ENCODE measurements at regions not wholly inside any gene's neighbourhood (a gene's known extent, or its start where the extent isn't known, plus 50 kb on each side); places are given as distances from the start of the nearest gene placed in this dataset.

GRCh38 chr7:41774966-41775365 lies 72.1 kb upstream of the INHBA start:
- no peaks in the 10 kb centered on the region for H3K36me3 ChIP-seq (ENCODE audit: control insufficient read depth in 3 of 3, insufficient read depth in 2 of 3, low read depth in 1 of 3, low read length in 3 of 3)
- no peaks in the 10 kb centered on the region for H3K4me1 ChIP-seq (ENCODE audit: control insufficient read depth in 3 of 3, insufficient read depth in 2 of 3, low read depth in 1 of 3, low read length in 2 of 3)
- no peaks in the 10 kb centered on the region for H3K27me3 ChIP-seq (ENCODE audit: control insufficient read depth in 3 of 3, insufficient read depth in 3 of 3, low read length in 3 of 3)
- no peak overlapping the region for H3K27ac ChIP-seq (ENCODE audit: low read depth in 1 of 3, low read length in 2 of 3)
- no peak overlapping the region for H3K4me3 ChIP-seq (ENCODE audit: low read depth in 1 of 3, low read length in 3 of 3)
- FAIRE-seq (no peak), DNase-seq (no peak)
- no peaks in the 10 kb centered on the region for H3K9me3 ChIP-seq (ENCODE audit: control insufficient read depth in 2 of 2, insufficient read depth in 1 of 2, low read depth in 1 of 2, low read length in 1 of 2)
- 86 to 92% (median 88%) methylated on average over 11 of the region's 11 CpGs for WGBS, 3 donors

- 73 to 87% (median 78%) methylated on average over 4 of the region's 4 CpGs for WGBS, 3 donors
- no peaks in the 10 kb centered on the region for H3K36me3 ChIP-seq (ENCODE audit: control insufficient read depth in 3 of 3, insufficient read depth in 2 of 3, low read depth in 1 of 3, low read length in 3 of 3)
- no peak for FAIRE-seq
These were observed 70.9 kb upstream of the INHBA start for GRCh38 chr7:41773756-41774155.

GRCh38 chr7:41771717-41772116 lies 68.8 kb upstream of the INHBA start:
- no peak for FAIRE-seq
- Histone ChIP-seq H3K9me3 (ENCODE audit: control insufficient read depth in 2 of 2, insufficient read depth in 1 of 2, low read depth in 1 of 2, low read length in 1 of 2) (no peaks in the 10 kb centered on the region), H3K27me3 (ENCODE audit: control insufficient read depth in 3 of 3, insufficient read depth in 3 of 3, low read length in 3 of 3) (no peaks in the 10 kb centered on the region), H3K4me3 (ENCODE audit: low read depth in 1 of 3, low read length in 3 of 3) (no peak overlapping the region), H3K36me3 (ENCODE audit: control insufficient read depth in 3 of 3, insufficient read depth in 2 of 3, low read depth in 1 of 3, low read length in 3 of 3) (no peaks in the 10 kb centered on the region), H3K4me1 (ENCODE audit: control insufficient read depth in 3 of 3, insufficient read depth in 2 of 3, low read depth in 1 of 3, low read length in 2 of 3) (no peaks in the 10 kb centered on the region), H3K27ac (ENCODE audit: low read depth in 1 of 3, low read length in 2 of 3) (no peak overlapping the region)
- 53 to 67% (median 60%) methylated on average over 6 of the region's 6 CpGs for WGBS, 3 donors
- DNase-seq: no peak

More at GRCh38 chr7:41773756-41774155, 70.9 kb upstream of the INHBA start:
- no peaks in the 10 kb centered on the region for H3K9me3 ChIP-seq (ENCODE audit: control insufficient read depth in 2 of 2, insufficient read depth in 1 of 2, low read depth in 1 of 2, low read length in 1 of 2)
- no peak for DNase-seq
- no peak overlapping the region for H3K27ac ChIP-seq (ENCODE audit: low read depth in 1 of 3, low read length in 2 of 3)
- H3K4me1 ChIP-seq (ENCODE audit: control insufficient read depth in 3 of 3, insufficient read depth in 2 of 3, low read depth in 1 of 3, low read length in 2 of 3): no peaks in the 10 kb centered on the region
- H3K4me3 ChIP-seq (ENCODE audit: low read depth in 1 of 3, low read length in 3 of 3): no peak overlapping the region
- H3K27me3 ChIP-seq (ENCODE audit: control insufficient read depth in 3 of 3, insufficient read depth in 3 of 3, low read length in 3 of 3): no peaks in the 10 kb centered on the region

- DNase-seq (no peak), FAIRE-seq (no peak)
- Histone ChIP-seq H3K27ac (ENCODE audit: low read depth in 1 of 3, low read length in 2 of 3) (no peak overlapping the region), H3K9me3 (ENCODE audit: control insufficient read depth in 2 of 2, insufficient read depth in 1 of 2, low read depth in 1 of 2, low read length in 1 of 2) (peaks cover 0 to 1% of the 10 kb centered on the region in 2 donors), H3K36me3 (ENCODE audit: control insufficient read depth in 3 of 3, insufficient read depth in 2 of 3, low read depth in 1 of 3, low read length in 3 of 3) (no peaks in the 10 kb centered on the region), H3K4me1 (ENCODE audit: control insufficient read depth in 3 of 3, insufficient read depth in 2 of 3, low read depth in 1 of 3, low read length in 2 of 3) (no peaks in the 10 kb centered on the region), H3K27me3 (ENCODE audit: control insufficient read depth in 3 of 3, insufficient read depth in 3 of 3, low read length in 3 of 3) (no peaks in the 10 kb centered on the region), H3K4me3 (ENCODE audit: low read depth in 1 of 3, low read length in 3 of 3) (no peak overlapping the region)
- 76 to 85% (median 76%) methylated on average over 4 of the region's 4 CpGs for WGBS, 3 donors
These were observed 66.3 kb upstream of the INHBA start for GRCh38 chr7:41769162-41769561.

- Histone ChIP-seq H3K4me3 (ENCODE audit: low read depth in 1 of 3, low read length in 3 of 3) (no peak overlapping the region), H3K27me3 (ENCODE audit: control insufficient read depth in 3 of 3, insufficient read depth in 3 of 3, low read length in 3 of 3) (no peaks in the 10 kb centered on the region), H3K9me3 (ENCODE audit: control insufficient read depth in 2 of 2, insufficient read depth in 1 of 2, low read depth in 1 of 2, low read length in 1 of 2) (peaks cover 0 to 16% of the 10 kb centered on the region in 2 donors), H3K27ac (ENCODE audit: low read depth in 1 of 3, low read length in 2 of 3) (no peak overlapping the region), H3K36me3 (ENCODE audit: control insufficient read depth in 3 of 3, insufficient read depth in 2 of 3, low read depth in 1 of 3, low read length in 3 of 3) (no peaks in the 10 kb centered on the region), H3K4me1 (ENCODE audit: control insufficient read depth in 3 of 3, insufficient read depth in 2 of 3, low read depth in 1 of 3, low read length in 2 of 3) (no peaks in the 10 kb centered on the region)
- DNase-seq (no peak), FAIRE-seq (no peak)
- WGBS, 3 donors: 76 to 88% (median 82%) methylated on average over 4 of the region's 4 CpGs
These were observed 60.7 kb upstream of the INHBA start for GRCh38 chr7:41763626-41764025.

- no peak overlapping the region for H3K4me3 ChIP-seq (ENCODE audit: low read depth in 1 of 3, low read length in 3 of 3)
- no peaks in the 10 kb centered on the region for H3K27me3 ChIP-seq (ENCODE audit: control insufficient read depth in 3 of 3, insufficient read depth in 3 of 3, low read length in 3 of 3)
- peaks cover 0 to 18% of the 10 kb centered on the region in 2 donors for H3K9me3 ChIP-seq (ENCODE audit: control insufficient read depth in 2 of 2, insufficient read depth in 1 of 2, low read depth in 1 of 2, low read length in 1 of 2)
- no peak overlapping the region for H3K27ac ChIP-seq (ENCODE audit: low read depth in 1 of 3, low read length in 2 of 3)
- no peaks in the 10 kb centered on the region for H3K36me3 ChIP-seq (ENCODE audit: control insufficient read depth in 3 of 3, insufficient read depth in 2 of 3, low read depth in 1 of 3, low read length in 3 of 3)
- DNase-seq (no peak), FAIRE-seq (no peak)
- H3K4me1 ChIP-seq (ENCODE audit: control insufficient read depth in 3 of 3, insufficient read depth in 2 of 3, low read depth in 1 of 3, low read length in 2 of 3): no peaks in the 10 kb centered on the region
These were observed 59.8 kb upstream of the INHBA start for GRCh38 chr7:41762641-41763040.

GRCh38 chr7:41760293-41760692 lies 57.4 kb upstream of the INHBA start:
- peaks cover 0 to 23% of the 10 kb centered on the region in 2 donors for H3K9me3 ChIP-seq (ENCODE audit: control insufficient read depth in 2 of 2, insufficient read depth in 1 of 2, low read depth in 1 of 2, low read length in 1 of 2)
- H3K36me3 ChIP-seq (ENCODE audit: control insufficient read depth in 3 of 3, insufficient read depth in 2 of 3, low read depth in 1 of 3, low read length in 3 of 3): no peaks in the 10 kb centered on the region
- no peaks in the 10 kb centered on the region for H3K4me1 ChIP-seq (ENCODE audit: control insufficient read depth in 3 of 3, insufficient read depth in 2 of 3, low read depth in 1 of 3, low read length in 2 of 3)
- DNase-seq (no peak), FAIRE-seq (no peak)
- no peaks in the 10 kb centered on the region for H3K27me3 ChIP-seq (ENCODE audit: control insufficient read depth in 3 of 3, insufficient read depth in 3 of 3, low read length in 3 of 3)
- H3K4me3 ChIP-seq (ENCODE audit: low read depth in 1 of 3, low read length in 3 of 3): no peak overlapping the region
- no peak overlapping the region for H3K27ac ChIP-seq (ENCODE audit: low read depth in 1 of 3, low read length in 2 of 3)
- WGBS, 3 donors: 92 to 94% (median 93%) methylated on average over 1 of the region's 1 CpG

- 57 to 72% (median 71%) methylated on average over 3 of the region's 3 CpGs for WGBS, 3 donors
- no peaks in the 10 kb centered on the region for H3K36me3 ChIP-seq (ENCODE audit: control insufficient read depth in 3 of 3, insufficient read depth in 2 of 3, low read depth in 1 of 3, low read length in 3 of 3)
These were observed 55.4 kb upstream of the INHBA start for GRCh38 chr7:41758321-41758720.

GRCh38 chr7:41756650-41757182 lies 53.8 kb upstream of the INHBA start:
- FAIRE-seq (no peak), DNase-seq (no peak)
- H3K4me1 ChIP-seq (ENCODE audit: control insufficient read depth in 3 of 3, insufficient read depth in 2 of 3, low read depth in 1 of 3, low read length in 2 of 3): no peaks in the 10 kb centered on the region
- H3K36me3 ChIP-seq (ENCODE audit: control insufficient read depth in 3 of 3, insufficient read depth in 2 of 3, low read depth in 1 of 3, low read length in 3 of 3): no peaks in the 10 kb centered on the region
- H3K27me3 ChIP-seq (ENCODE audit: control insufficient read depth in 3 of 3, insufficient read depth in 3 of 3, low read length in 3 of 3): no peaks in the 10 kb centered on the region
- 49 to 65% (median 52%) methylated on average over 3 of the region's 3 CpGs for WGBS, 3 donors
- H3K27ac ChIP-seq (ENCODE audit: low read depth in 1 of 3, low read length in 2 of 3): no peak overlapping the region
- H3K4me3 ChIP-seq (ENCODE audit: low read depth in 1 of 3, low read length in 3 of 3): no peak overlapping the region
- peaks cover 0 to 19% of the 10 kb centered on the region in 2 donors for H3K9me3 ChIP-seq (ENCODE audit: control insufficient read depth in 2 of 2, insufficient read depth in 1 of 2, low read depth in 1 of 2, low read length in 1 of 2)

More at GRCh38 chr7:41758321-41758720, 55.4 kb upstream of the INHBA start:
- FAIRE-seq (no peak), DNase-seq (no peak)
- H3K27me3 ChIP-seq (ENCODE audit: control insufficient read depth in 3 of 3, insufficient read depth in 3 of 3, low read length in 3 of 3): no peaks in the 10 kb centered on the region
- H3K27ac ChIP-seq (ENCODE audit: low read depth in 1 of 3, low read length in 2 of 3): no peak overlapping the region
- H3K4me1 ChIP-seq (ENCODE audit: control insufficient read depth in 3 of 3, insufficient read depth in 2 of 3, low read depth in 1 of 3, low read length in 2 of 3): no peaks in the 10 kb centered on the region
- H3K4me3 ChIP-seq (ENCODE audit: low read depth in 1 of 3, low read length in 3 of 3): no peak overlapping the region
- peaks cover 0 to 19% of the 10 kb centered on the region in 2 donors for H3K9me3 ChIP-seq (ENCODE audit: control insufficient read depth in 2 of 2, insufficient read depth in 1 of 2, low read depth in 1 of 2, low read length in 1 of 2)

Measured in small intestine (tissue), 7 donors.